Hippocampal formation (tissue), 2 donors: ENCODE measurements at regions not wholly inside any gene's neighbourhood (a gene's known extent, or its start where the extent isn't known, plus 50 kb on each side); places are given as distances from the start of the nearest gene placed in this dataset.
A peak's percentile ranks its signal among the peaks of the same experiment; 100 is the strongest.

Experiments used
- DNase-seq, 2 donors: peaks; one replicate each; lab custom pipeline; 2025; lab: John Stamatoyannopoulos, UW

- no peak for DNase-seq
Measured at GRCh38 chr6:6840831-6841291, 252.3 kb downstream of the LY86 start.

DNA sequence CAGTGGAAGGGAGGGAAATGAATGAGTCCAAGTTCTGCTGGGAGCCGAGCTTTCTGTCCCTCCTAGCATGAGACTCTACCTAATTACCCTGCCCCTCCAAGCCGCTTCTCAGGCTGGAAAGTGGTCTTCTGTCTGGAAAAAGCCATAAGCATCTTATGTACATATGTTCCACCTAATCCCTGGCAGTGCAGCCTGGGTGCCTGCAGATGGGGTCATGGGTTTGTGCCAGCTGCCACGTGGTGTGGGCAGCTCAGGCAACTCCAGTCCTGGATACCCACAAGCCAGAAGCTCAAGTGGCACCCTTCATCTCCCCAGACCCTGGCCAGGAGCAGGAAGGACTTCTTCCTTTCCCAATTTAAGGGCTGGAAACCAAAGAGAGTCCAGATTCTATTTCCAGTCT, 253.1 kb downstream of the LY86 start:
- no peak for DNase-seq

DNA sequence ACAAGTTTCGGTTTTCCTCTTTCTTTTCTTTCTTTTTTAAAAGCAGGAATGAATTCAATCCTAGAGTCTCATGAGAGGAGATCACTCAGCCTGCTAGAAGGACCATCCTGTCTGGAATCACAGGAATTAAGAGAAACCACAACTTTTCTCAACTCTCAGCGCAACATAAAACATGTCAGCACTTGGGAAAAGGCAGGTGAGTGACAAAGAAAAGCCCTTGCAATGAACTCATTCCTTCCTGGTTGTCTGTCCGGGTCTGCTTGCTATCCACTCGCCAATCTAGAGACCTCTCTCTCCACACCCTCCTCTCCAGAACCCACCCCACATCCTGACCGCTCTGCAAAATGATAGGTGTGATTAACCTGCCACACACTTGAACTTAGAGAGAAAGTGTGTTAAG, 253.8 kb downstream of the LY86 start:
- DNase-seq: no peak

- no peak for DNase-seq
Measured at GRCh38 chr6:6843057-6843627, 254.6 kb downstream of the LY86 start.

- DNase-seq: no peak
Measured at GRCh38 chr6:6843777-6844176, 255.3 kb downstream of the LY86 start.

GRCh38 chr6:6844530-6844929, 256.0 kb downstream of the LY86 start:
- DNase-seq: no peak

- no peak for DNase-seq
Measured at GRCh38 chr6:6845603-6846002, 257.1 kb downstream of the LY86 start.

DNA sequence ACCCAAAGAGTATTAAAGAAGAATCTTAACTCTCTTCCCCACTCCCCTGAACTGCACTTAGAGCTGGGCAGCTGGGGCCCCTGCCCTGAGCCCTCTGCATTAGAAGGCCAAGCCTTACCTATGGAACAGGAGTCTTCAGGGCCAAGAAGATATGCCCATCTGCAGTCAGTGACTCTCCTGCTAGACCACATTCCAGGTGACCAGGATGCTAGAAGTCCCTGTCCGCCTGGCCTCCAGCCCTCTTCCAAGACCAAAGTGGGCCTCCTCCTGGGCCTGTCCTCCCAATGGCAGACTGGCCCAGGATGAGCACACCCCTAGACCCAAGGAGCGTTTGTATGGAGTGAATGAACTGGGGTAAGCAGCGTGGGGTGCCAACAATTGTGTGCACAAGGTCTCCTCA, 259.1 kb downstream of the LY86 start:
- no peak for DNase-seq

DNA sequence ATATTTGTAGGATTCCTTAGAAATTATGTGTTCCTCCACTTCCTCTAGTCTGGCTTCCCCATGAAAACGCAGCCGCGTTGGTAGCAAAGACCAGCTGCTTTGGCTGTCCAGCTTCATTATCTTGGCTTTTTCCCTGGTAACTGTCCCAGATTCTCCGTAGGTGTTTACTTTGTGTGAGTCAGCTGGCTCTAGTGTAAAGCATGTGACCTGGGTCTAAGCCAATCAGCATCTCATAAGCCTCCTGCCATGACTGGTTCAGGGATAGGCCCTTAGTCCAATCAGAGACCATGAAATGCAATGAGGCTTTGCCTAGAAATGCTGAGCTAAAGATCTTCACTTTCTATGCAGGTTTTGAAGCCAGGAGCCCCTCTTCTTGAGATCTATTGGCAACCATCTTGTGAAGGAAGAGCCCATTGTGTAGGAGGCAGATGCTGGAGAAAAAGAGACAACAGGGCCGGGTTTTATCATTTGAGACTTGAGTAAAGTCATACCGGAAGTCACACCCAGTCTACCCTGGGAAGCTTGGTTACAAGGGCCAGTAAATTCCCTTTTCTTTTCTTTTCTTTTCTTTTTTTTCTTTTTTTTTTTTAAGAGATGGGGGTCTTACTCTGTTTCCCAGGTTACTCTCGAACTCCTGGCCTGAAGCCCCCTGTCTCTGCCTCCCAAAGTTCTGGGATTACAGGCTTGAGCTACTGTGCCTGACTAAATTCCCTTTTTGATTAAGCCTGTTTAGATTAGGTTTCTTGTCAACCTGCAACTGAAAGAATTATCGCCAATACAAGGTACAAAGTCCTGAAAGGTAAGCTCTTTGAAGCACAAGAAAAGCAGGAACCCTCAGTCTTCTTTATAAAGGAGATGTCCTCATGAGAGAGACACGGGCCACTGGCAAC, 256.5 kb upstream of the RREB1 start:
- peak in 1 of 2 donors; percentile 24 for DNase-seq

DNA sequence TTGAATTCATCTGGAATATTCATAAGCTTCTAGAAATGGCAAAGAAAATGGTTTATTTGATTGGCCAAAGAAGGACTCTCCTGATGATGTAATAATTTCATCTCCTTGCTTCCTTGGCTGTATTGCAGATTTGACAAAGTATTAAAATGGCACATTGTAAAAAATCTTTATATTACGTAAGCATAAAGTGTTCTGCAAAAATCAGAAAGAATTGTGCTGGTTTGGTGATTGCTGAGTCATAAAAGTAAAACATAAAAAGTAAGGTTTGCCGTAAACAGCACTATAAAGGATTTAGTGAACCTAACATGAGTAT, 255.9 kb upstream of the RREB1 start:
- no peak for DNase-seq

GRCh38 chr6:6856538-6857523, 250.9 kb upstream of the RREB1 start:
- DNase-seq: peak; percentile 15 to 16

DNA sequence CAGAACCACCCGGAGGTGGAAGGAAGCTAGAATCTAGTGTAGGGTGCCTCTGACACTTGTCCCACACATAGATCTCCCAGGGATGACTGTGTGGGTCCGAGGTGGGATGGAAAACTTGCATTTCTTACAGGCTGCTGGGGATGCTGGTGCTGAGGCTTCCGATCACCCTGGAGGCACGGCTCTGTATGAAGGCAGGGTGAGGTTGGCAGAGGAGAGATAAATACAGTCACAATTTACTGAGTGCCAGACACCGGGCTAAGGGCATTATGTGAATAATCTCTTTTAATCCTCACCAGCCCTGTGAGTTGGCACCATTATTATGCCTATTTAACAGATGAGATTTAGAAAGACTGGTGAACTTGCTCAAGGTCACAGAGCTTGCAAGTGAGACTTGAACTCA, 250.2 kb upstream of the RREB1 start:
- DNase-seq: no peak

- DNase-seq: no peak
Measured at GRCh38 chr6:6858533-6858982, 249.2 kb upstream of the RREB1 start.

- DNase-seq: no peak
Measured at GRCh38 chr6:6859105-6859504, 248.7 kb upstream of the RREB1 start.

GRCh38 chr6:6859722-6860121, 248.0 kb upstream of the RREB1 start:
- no peak for DNase-seq

DNA sequence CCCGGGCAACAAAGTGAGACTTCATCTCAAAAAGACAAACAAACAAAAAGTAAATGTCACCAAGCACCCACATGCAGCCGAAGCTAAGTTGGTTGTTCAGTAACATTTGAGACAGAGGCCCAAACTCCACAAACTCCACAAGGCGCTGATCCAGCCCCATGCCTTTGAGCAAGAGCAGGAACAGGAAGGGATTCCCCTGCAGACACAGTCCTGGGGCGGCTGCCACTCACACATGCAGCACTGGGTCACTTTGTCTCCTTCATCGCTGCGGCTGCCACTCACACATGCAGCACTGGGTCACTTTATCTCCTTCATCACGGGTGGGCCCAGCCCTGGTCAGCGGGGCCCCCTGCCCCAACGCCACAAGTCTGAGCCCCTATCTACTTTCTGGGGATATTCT, 246.9 kb upstream of the RREB1 start:
- no peak for DNase-seq

DNA sequence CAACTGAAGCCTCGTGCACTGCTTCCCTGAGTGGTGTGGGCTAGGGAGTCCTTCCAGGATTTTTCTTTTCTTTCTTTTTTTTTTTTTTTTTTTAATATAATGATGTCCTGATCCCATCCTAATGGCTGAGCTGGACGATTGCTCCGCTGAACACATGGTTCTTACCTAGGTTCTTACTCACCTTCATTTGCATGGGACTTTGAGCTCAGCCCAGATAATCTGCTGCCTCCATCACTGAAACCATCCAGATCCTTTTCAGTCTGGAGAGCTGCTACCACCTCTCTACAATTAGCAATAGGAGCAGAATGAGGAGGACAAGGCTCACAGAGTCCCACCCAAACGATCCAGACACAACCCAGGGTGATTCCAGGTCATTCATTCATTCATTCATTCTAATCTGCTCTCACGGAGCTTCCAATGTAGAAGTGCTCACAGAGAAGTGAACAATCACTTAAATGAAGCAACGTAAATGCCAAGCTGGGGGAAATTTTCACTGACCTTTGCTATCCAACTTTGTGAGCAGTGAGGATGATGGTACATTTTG, 246.3 kb upstream of the RREB1 start:
- no peak for DNase-seq

DNA sequence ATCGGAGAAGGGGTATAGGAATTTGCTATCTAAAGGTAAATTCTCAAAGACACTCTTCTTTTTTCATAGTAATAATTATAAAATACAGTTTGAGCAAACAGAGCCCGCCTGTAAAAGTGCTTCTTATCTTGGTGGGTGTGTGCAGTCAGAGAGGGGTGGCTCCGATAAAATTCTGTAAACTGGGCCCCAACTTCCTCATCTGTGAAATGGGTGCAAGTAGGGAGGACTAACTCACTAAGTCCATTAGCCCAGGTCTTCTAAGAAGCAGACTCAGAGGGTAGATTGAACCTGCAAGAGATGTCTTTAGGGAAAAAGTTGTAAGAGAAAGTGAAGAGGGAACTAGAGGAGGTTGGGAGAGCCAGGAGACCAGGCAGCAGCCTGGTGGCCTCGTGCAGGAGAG, 245.8 kb upstream of the RREB1 start:
- DNase-seq: no peak

- no peak for DNase-seq
Measured at GRCh38 chr6:6863970-6864639, 243.7 kb upstream of the RREB1 start.

DNA sequence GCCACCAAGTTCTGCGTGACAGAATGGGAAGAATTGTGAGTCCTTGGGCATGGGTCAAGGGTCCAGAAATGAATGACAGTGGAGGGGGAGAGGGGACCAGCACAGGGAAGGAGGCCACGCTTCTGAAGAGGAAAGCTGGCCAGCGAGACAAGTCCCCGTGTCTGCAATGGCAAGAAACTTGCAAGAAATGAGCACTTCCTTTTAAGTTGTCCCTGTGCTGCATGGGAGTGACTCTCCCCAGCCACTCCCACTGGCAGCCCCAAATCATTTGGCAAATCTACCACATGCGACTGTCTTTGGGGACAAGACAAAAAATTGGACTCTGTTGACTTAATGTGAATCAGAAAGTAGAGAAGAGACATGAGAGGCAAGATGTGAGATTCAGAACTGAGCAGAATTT, 242.2 kb upstream of the RREB1 start:
- DNase-seq: no peak

- no peak for DNase-seq
Measured at GRCh38 chr6:6866656-6867403, 240.9 kb upstream of the RREB1 start.
